Endodermal cell (in vitro differentiated cells): ENCODE measurements at regions not wholly inside any gene's neighbourhood (a gene's known extent, or its start where the extent isn't known, plus 50 kb on each side); places are given as distances from the start of the nearest gene placed in this dataset.
"Not testable (repeated sequence)": the region's sequence is repeated elsewhere in the genome, so short reads cannot be mapped to it uniquely, and the experiment has no call there.

Experiments used
- DNase-seq: peaks from one replicate; pipeline ENCODE4 v3.0.0-alpha.2; 2017
- H3K27ac ChIP-seq: 2 replicates; pipeline ENCODE4 v1.5.1; 2013; ENCODE audit warnings: mild to moderate bottlenecking, low read depth, low read length, moderate library complexity
- H3K27me3 ChIP-seq: 2 replicates; pipeline ENCODE4 v1.6.1; 2013; ENCODE audit warnings: mild to moderate bottlenecking, low read length, moderate library complexity; ENCODE audit not compliant: insufficient read depth, control insufficient read depth, poor library complexity, severe bottlenecking
- H3K36me3 ChIP-seq: 2 replicates; pipeline ENCODE4 v1.7.0; 2013; ENCODE audit warnings: mild to moderate bottlenecking, low read length, moderate library complexity; ENCODE audit not compliant: control insufficient read depth, insufficient read depth
- H3K4me1 ChIP-seq: one replicate; pipeline ENCODE4 v1.7.0; 2013; ENCODE audit warnings: low read length; ENCODE audit not compliant: control insufficient read depth, insufficient read depth
- H3K4me3 ChIP-seq: 2 replicates; pipeline ENCODE4 v1.5.1; 2013; ENCODE audit warnings: mild to moderate bottlenecking, low read length, moderate library complexity
- H3K9ac ChIP-seq: 2 replicates; pipeline ENCODE4 v1.6.1; 2013; ENCODE audit warnings: mild to moderate bottlenecking, low read length, moderate library complexity; ENCODE audit not compliant: poor library complexity, severe bottlenecking; ENCODE audit errors: extremely low read depth
- H3K9me3 ChIP-seq: 2 replicates; pipeline ENCODE4 v1.6.1; 2013; ENCODE audit warnings: mild to moderate bottlenecking, low read length, moderate library complexity; ENCODE audit not compliant: control insufficient read depth
- H3K27ac Mint-ChIP-seq: 2 replicates; pipeline ENCODE4 v1.8.0; 2020; ENCODE audit warnings: mixed read lengths
- H3K27me3 Mint-ChIP-seq: 2 replicates; pipeline ENCODE4 v1.8.0; 2021; ENCODE audit warnings: mild to moderate bottlenecking, mixed read lengths; ENCODE audit not compliant: insufficient read depth
- H3K36me3 Mint-ChIP-seq: 2 replicates; pipeline ENCODE4 v1.8.0; 2020; ENCODE audit warnings: low read depth, mixed read lengths
- H3K4me1 Mint-ChIP-seq: 2 replicates; pipeline ENCODE4 v1.8.0; 2020; ENCODE audit warnings: mixed read lengths
- H3K4me3 Mint-ChIP-seq: 2 replicates; pipeline ENCODE4 v1.8.0; 2020; ENCODE audit warnings: mild to moderate bottlenecking, moderate library complexity, mixed read lengths
- H3K9me3 Mint-ChIP-seq: 2 replicates; pipeline ENCODE4 v1.8.0; 2020; ENCODE audit warnings: mild to moderate bottlenecking, mixed read lengths
- WGBS, 2 experiments: methylation state at CpG; one replicate each; pipeline versions ENCODE4 v1.1.5 to v1.1.7; 2013; ENCODE audit warnings: missing lambda C conversion rate in 2 of 2, mixed read lengths in 1 of 2; ENCODE audit not compliant: insufficient coverage in 1 of 2, insufficient read length in 1 of 2; 5-methylcytosine and 5-hydroxymethylcytosine counted together
- TF ChIP-seq, protein P1 (sequence below): fragments of 200-600 bp; sonication (generic); conservative IDR thresholded peaks from 2 replicates; pipeline ENCODE4 v1.5.0; 2021; ENCODE audit warnings: antibody characterized with exemption, mild to moderate bottlenecking

- H3K27ac ChIP-seq: no peak overlapping the region
- Mint-ChIP-seq H3K36me3 (no peaks in the 10 kb centered on the region), H3K9me3 (no peaks in the 10 kb centered on the region), H3K27me3 (no peaks in the 10 kb centered on the region), H3K4me1 (peaks cover 5% of the 10 kb centered on the region), H3K27ac (no peak overlapping the region), H3K4me3 (no peak overlapping the region)
- 90 to 100% methylated on average over 1 to 3 of the region's 3 CpGs for WGBS, 2 experiments
- TF ChIP-seq, protein P1, sequence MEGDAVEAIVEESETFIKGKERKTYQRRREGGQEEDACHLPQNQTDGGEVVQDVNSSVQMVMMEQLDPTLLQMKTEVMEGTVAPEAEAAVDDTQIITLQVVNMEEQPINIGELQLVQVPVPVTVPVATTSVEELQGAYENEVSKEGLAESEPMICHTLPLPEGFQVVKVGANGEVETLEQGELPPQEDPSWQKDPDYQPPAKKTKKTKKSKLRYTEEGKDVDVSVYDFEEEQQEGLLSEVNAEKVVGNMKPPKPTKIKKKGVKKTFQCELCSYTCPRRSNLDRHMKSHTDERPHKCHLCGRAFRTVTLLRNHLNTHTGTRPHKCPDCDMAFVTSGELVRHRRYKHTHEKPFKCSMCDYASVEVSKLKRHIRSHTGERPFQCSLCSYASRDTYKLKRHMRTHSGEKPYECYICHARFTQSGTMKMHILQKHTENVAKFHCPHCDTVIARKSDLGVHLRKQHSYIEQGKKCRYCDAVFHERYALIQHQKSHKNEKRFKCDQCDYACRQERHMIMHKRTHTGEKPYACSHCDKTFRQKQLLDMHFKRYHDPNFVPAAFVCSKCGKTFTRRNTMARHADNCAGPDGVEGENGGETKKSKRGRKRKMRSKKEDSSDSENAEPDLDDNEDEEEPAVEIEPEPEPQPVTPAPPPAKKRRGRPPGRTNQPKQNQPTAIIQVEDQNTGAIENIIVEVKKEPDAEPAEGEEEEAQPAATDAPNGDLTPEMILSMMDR: no peak
- no peak overlapping the region for H3K9ac ChIP-seq
- no peaks in the 10 kb centered on the region for H3K9me3 ChIP-seq
- DNase-seq: no peak
- H3K36me3 ChIP-seq: no peaks in the 10 kb centered on the region
- H3K27me3 ChIP-seq: no peaks in the 10 kb centered on the region
- peaks cover 11% of the 10 kb centered on the region for H3K4me1 ChIP-seq
- no peak overlapping the region for H3K4me3 ChIP-seq
Observed at GRCh38 chr4:18109676-18110075, 88.1 kb upstream of the LCORL start.

- H3K27me3 Mint-ChIP-seq, H3K4me1 Mint-ChIP-seq, H3K9ac ChIP-seq, H3K27me3 ChIP-seq, H3K36me3 ChIP-seq, DNase-seq, H3K9me3 ChIP-seq, H3K36me3 Mint-ChIP-seq, H3K27ac ChIP-seq, H3K4me3 Mint-ChIP-seq, H3K27ac Mint-ChIP-seq, H3K9me3 Mint-ChIP-seq, H3K4me3 ChIP-seq: not testable (repeated sequence)
- 90 to 93% methylated on average over 2 to 4 of the region's 4 CpGs for WGBS, 2 experiments
- peaks cover 11% of the 10 kb centered on the region for H3K4me1 ChIP-seq
Observed at GRCh38 chr4:18107848-18108528, 86.4 kb upstream of the LCORL start.

DNA sequence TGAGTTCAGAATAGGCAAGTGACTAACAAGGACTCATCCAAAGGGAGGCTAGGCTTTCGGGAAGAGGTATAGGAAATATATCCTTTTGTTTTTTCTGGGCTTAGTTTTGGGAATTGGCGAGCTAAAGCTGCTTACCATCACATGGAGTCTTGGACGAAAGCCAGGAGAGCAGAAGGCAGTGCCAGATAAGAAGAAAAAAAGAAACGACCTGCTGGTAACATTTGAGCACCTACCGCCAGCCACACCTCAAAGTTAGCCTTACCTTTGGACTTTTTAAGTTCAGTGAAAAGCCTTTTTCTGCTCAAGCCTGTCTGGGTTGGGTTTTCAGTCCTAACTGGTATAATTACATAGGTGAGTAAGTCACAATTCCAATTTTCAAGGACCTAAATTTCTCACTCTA is 85.1 kb upstream of the LCORL start:
- no peaks in the 10 kb centered on the region for H3K9me3 ChIP-seq
- peaks cover 7% of the 10 kb centered on the region for H3K4me1 ChIP-seq
- 90 to 94% methylated on average over 2 to 5 of the region's 5 CpGs for WGBS, 2 experiments
- no peak overlapping the region for H3K4me3 ChIP-seq
- H3K27ac ChIP-seq: no peak overlapping the region
- Mint-ChIP-seq H3K27me3 (no peaks in the 10 kb centered on the region), H3K9me3 (no peaks in the 10 kb centered on the region), H3K27ac (no peak overlapping the region), H3K36me3 (no peaks in the 10 kb centered on the region), H3K4me1 (peaks cover under 1% of the 10 kb centered on the region), H3K4me3 (no peak overlapping the region)
- TF ChIP-seq, protein P1: no peak
- H3K27me3 ChIP-seq: no peaks in the 10 kb centered on the region
- no peak overlapping the region for H3K9ac ChIP-seq
- DNase-seq: no peak
- H3K36me3 ChIP-seq: no peaks in the 10 kb centered on the region
